Suprapubic skin (tissue), 4 donors: ENCODE measurements at regions not wholly inside any gene's neighbourhood (a gene's known extent, or its start where the extent isn't known, plus 50 kb on each side); places are given as distances from the start of the nearest gene placed in this dataset.

Experiments
- DNase-seq, 2 donors: peaks; one replicate each; pipeline ENCODE4 v3.0.0-alpha.2; 2019; ENCODE audit warnings: low spot score in 2 of 2
- H3K27ac ChIP-seq: fragments of 200-600 bp; sonication (generic); one replicate; pipeline ENCODE4 v1.5.1; 2019
- H3K27me3 ChIP-seq: fragments of 200-600 bp; sonication (generic); one replicate; pipeline ENCODE4 v1.5.1; 2019
- H3K36me3 ChIP-seq: fragments of 200-600 bp; sonication (generic); one replicate; pipeline ENCODE4 v1.5.1; 2019
- H3K4me1 ChIP-seq: fragments of 200-600 bp; sonication (generic); one replicate; pipeline ENCODE4 v1.5.1; 2019
- H3K4me3 ChIP-seq: fragments of 200-600 bp; sonication (generic); one replicate; pipeline ENCODE4 v1.5.1; 2019; ENCODE audit warnings: mild to moderate bottlenecking
- H3K9me3 ChIP-seq: fragments of 200-600 bp; sonication (generic); one replicate; pipeline ENCODE4 v1.5.1; 2019
- CTCF ChIP-seq, 2 donors: fragments of 200-600 bp in 1 of 2; fragments of 450-650 bp in 1 of 2; sonication (generic) in 1 of 2; IDR thresholded peaks; one replicate each; pipeline ENCODE4 v1.5.1; 2016 to 2019; ENCODE audit warnings: antibody characterized with exemption in 2 of 2, mild to moderate bottlenecking in 1 of 2, moderate library complexity in 1 of 2
- EP300 ChIP-seq: sonication (generic); formaldehyde crosslinking; IDR thresholded peaks from one replicate; pipeline ENCODE4 v1.6.1; 2017; ENCODE audit warnings: antibody characterized with exemption
- POLR2A ChIP-seq, 2 donors: fragments of 450-650 bp; IDR thresholded peaks; one replicate each; pipeline ENCODE4 v1.6.1; 2017; ENCODE audit warnings: antibody characterized with exemption in 2 of 2, mild to moderate bottlenecking in 2 of 2, moderate library complexity in 2 of 2
- POLR2AphosphoS5 ChIP-seq, 3 donors: sonication (generic); formaldehyde crosslinking; IDR thresholded peaks; one replicate each; pipeline ENCODE4 v1.6.1; 2017; ENCODE audit warnings: antibody characterized with exemption in 3 of 3
- WGBS: methylation state at CpG from one replicate; pipeline ENCODE4 v1.1.5; 2018; 5-methylcytosine and 5-hydroxymethylcytosine counted together

GRCh38 chr18:34050661-34051060, 174.1 kb downstream of the NOL4 start:
- Histone ChIP-seq H3K36me3 (no peaks in the 10 kb centered on the region), H3K4me3 (no peak overlapping the region), H3K27ac (no peak overlapping the region), H3K9me3 (no peaks in the 10 kb centered on the region), H3K27me3 (no peaks in the 10 kb centered on the region), H3K4me1 (no peaks in the 10 kb centered on the region)
- no peak for DNase-seq
- TF ChIP-seq CTCF (IDR thresholded peaks at IDR 0.05), result no peak
- TF ChIP-seq POLR2A (IDR thresholded peaks at IDR 0.05), result no peak
- WGBS, result 66% methylated on average over 2 of the region's 2 CpGs

- TF ChIP-seq CTCF (IDR thresholded peaks at IDR 0.05) (no peak), EP300 (no peak), POLR2AphosphoS5 (IDR thresholded peaks at IDR 0.05) (no peak), POLR2A (IDR thresholded peaks at IDR 0.05) (no peak)
- WGBS, result 76% methylated on average over 3 of the region's 3 CpGs
- Histone ChIP-seq H3K36me3 (no peaks in the 10 kb centered on the region), H3K4me1 (no peaks in the 10 kb centered on the region), H3K27me3 (no peaks in the 10 kb centered on the region), H3K9me3 (no peaks in the 10 kb centered on the region), H3K27ac (no peak overlapping the region), H3K4me3 (no peak overlapping the region)
- no peak for DNase-seq
Observed at GRCh38 chr18:34049511-34049910, 175.2 kb downstream of the NOL4 start.

GRCh38 chr18:34048423-34048822, 176.3 kb downstream of the NOL4 start:
- no peak for TF ChIP-seq POLR2AphosphoS5 (IDR thresholded peaks at IDR 0.05)
- no peak for TF ChIP-seq EP300
- TF ChIP-seq CTCF (IDR thresholded peaks at IDR 0.05), result no peak
- Histone ChIP-seq H3K9me3 (no peaks in the 10 kb centered on the region), H3K4me1 (no peaks in the 10 kb centered on the region), H3K36me3 (no peaks in the 10 kb centered on the region), H3K27ac (no peak overlapping the region), H3K4me3 (no peak overlapping the region), H3K27me3 (no peaks in the 10 kb centered on the region)
- WGBS, result 75% methylated on average over 3 of the region's 3 CpGs
- no peak for DNase-seq

- no peaks in the 10 kb centered on the region for H3K27me3 ChIP-seq
- WGBS, result 81% methylated on average over 4 of the region's 4 CpGs
Observed at GRCh38 chr18:34042423-34043146, 182.1 kb downstream of the NOL4 start.

GRCh38 chr18:34039611-34040010, 185.1 kb downstream of the NOL4 start:
- WGBS, result 61% methylated on average over 1 of the region's 1 CpG
- Histone ChIP-seq H3K4me1 (no peaks in the 10 kb centered on the region), H3K9me3 (no peaks in the 10 kb centered on the region), H3K27ac (no peak overlapping the region), H3K27me3 (no peaks in the 10 kb centered on the region), H3K4me3 (no peak overlapping the region), H3K36me3 (no peaks in the 10 kb centered on the region)
- TF ChIP-seq EP300 (no peak), POLR2A (IDR thresholded peaks at IDR 0.05) (no peak), CTCF (IDR thresholded peaks at IDR 0.05) (no peak), POLR2AphosphoS5 (IDR thresholded peaks at IDR 0.05) (no peak)
- DNase-seq, result no peak

More at GRCh38 chr18:34042423-34043146, 182.1 kb downstream of the NOL4 start:
- H3K4me3 ChIP-seq, result no peak overlapping the region
- no peaks in the 10 kb centered on the region for H3K36me3 ChIP-seq
- no peak overlapping the region for H3K27ac ChIP-seq
- H3K9me3 ChIP-seq, result no peaks in the 10 kb centered on the region
- DNase-seq, result no peak
- no peak for TF ChIP-seq POLR2A (IDR thresholded peaks at IDR 0.05)
- no peaks in the 10 kb centered on the region for H3K4me1 ChIP-seq

- H3K27me3 ChIP-seq, result no peaks in the 10 kb centered on the region
- no peak overlapping the region for H3K27ac ChIP-seq
- no peak for TF ChIP-seq POLR2A (IDR thresholded peaks at IDR 0.05)
- TF ChIP-seq POLR2AphosphoS5 (IDR thresholded peaks at IDR 0.05), result no peak
- no peak for TF ChIP-seq CTCF (IDR thresholded peaks at IDR 0.05)
- TF ChIP-seq EP300, result no peak
- H3K36me3 ChIP-seq, result no peaks in the 10 kb centered on the region
- no peaks in the 10 kb centered on the region for H3K9me3 ChIP-seq
- H3K4me3 ChIP-seq, result no peak overlapping the region
- no peak for DNase-seq
- H3K4me1 ChIP-seq, result no peaks in the 10 kb centered on the region
Observed at GRCh38 chr18:34039201-34039600, 185.5 kb downstream of the NOL4 start.
